ENCODE measurements at regions not wholly inside any gene's neighbourhood (a gene's known extent, or its start where the extent isn't known, plus 50 kb on each side); places are given as distances from the start of the nearest gene placed in this dataset.
"Not testable (repeated sequence)": the region's sequence is repeated elsewhere in the genome, so short reads cannot be mapped to it uniquely, and the experiment has no call there.

GRCh38 chr6:14874975-14875480, 370.8 kb upstream of the JARID2 start:
- no peak for DNase-seq (ENCODE audit: low read depth)

- no peak for DNase-seq (ENCODE audit: low read depth)
Measured at GRCh38 chr6:14875481-14876063, 370.3 kb upstream of the JARID2 start.

DNA sequence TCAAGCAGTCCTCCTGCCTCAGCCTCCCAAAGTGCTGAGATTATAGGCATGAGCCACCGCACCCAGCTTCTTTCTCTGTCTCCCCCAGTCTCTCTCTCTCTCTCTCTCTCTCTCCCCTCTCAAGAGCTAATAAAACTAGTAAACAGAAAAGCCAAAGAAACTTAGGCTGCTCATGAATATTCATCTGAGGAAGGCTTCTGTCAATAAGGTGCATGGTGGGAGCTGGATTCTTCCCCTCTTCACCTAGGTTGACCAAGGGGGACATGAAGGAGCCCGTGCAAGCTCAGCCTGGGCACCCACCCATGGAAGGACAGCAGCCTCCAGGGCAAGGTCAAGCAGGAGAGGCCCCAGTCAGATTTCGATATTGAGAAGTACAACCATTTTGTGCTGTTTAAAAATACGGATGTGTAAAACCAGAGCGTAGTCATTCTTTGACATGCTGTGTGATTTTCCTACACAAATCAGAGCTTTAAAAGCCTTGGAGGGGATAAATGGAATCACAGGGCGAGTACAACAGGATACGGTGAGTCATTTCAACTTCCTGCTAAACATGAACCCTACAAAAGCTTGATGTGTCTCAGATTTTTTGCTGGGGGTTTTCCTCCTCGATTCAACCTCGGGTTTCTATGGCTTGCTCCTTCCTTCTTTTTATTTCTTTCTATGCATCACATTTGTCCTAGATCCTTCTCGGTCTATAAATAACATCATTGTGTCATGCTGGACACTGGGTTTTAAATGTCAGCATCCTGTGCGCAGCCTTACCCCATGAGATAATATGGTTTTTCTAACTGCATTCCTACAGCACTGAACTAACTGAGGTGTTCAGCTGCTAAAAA, 368.9 kb upstream of the JARID2 start:
- DNase-seq (ENCODE audit: low read depth), result peak; percentile 84

DNA sequence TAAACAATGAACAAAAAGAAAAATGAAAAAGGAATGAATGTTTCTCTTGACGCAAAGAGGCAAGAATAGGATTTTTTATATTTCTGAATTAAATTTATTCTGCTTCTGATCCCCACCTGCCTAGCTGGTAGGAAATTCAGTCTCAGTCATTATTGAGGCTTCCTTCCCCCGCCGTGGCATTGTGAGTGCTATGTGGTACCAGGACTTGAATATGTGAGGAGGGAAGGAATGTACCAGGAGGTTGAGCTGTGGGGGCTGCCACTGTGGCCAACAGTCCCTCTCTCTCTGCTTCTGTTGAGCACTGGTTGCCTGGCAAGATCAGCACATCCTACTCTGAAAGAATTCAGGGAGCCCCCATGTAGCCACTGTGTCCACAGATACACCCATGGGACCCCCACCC, 368.1 kb upstream of the JARID2 start:
- no peak for DNase-seq (ENCODE audit: low read depth)

DNA sequence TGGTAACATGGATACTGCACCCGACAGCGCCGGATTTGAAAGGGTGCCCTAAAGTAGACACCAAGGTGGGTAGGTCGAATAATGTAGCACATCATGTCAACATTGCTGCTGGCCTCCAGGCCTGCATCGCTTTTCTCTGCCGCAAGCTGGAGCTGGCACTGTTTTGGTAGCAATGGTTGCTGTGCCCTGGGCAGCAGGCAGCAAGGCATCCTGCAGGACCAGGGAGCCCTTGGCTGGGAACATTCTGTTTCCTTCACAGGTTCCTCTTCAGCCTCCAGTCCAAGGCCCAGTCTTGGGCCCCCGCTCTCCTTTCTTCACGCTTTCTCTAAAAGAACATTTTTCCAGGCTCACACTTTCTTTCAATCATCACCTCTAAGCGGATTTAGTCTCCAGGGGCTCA, 365.8 kb upstream of the JARID2 start:
- no peak for DNase-seq (ENCODE audit: low read depth)

GRCh38 chr6:14880677-14881076, 365.2 kb upstream of the JARID2 start:
- DNase-seq (ENCODE audit: low read depth), result no peak

DNA sequence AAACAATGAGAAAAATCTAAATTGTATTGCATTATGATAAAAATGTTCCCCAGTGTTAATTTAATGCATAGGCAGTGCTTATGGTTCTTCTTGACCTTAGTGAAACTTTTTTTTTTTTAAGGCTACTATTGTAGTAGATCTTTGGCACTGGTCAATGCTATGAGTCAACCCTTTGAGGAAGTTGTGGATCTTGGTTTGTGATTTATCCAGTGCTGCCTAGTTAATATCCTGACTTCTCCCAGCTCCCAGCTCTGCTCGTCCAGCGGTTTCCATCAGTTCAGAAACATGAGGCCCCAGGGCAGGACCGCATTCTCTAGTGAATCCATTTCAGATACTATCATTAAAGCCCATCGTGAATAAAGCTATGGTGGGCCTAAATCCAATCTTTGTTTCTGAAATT, 364.5 kb upstream of the JARID2 start:
- DNase-seq (ENCODE audit: low read depth), result peak; percentile 65

DNA sequence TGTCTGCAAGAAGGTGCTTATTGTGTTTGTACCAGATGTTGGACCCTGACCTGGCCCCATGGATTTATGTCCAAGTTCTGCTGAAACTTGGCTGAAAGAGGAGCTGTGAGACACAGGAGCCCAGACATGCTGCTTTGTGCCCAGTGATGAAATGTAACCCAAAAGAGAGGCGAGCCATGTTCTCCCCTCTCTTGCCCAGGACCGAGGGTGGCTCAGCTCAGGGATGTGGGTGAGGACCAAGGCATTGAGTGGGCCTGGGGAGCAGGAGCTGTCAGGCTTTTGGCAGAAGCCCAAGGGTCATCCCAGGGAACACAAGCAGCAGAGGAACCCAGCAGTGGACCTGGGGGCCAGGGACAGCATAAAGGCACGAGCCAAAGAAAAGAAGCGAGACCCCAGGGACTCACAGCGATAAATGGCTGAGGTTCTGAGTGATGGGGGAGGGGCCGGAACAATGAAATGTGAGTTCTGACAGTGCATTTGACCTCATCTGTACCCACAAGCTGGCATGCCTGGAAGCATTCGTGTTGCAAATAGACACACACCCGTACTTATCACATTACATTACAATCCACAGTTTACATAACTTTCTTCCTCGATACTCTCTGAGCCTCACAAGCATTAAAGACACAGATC, 363.4 kb upstream of the JARID2 start:
- no peak for DNase-seq (ENCODE audit: low read depth)

DNA sequence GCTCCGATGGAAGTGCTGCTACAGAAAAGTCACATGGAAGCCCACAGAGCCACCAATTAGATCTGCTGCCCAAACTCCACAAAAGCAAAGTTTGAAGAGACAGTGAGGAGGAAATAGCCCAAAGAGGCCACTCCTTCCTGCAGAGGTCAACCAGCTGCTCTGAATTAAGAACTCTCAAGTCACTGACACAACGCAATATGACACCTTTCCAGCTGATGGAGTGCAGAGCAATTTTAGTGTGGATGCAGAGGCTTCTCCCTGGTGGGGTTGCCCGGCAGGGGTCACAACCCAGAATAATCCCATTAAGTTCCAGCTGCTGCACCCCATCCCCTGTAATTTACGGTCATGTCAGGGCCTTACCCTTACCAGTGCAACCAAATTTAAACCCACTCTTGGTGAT, 361.9 kb upstream of the JARID2 start:
- no peak for DNase-seq (ENCODE audit: low read depth)

DNA sequence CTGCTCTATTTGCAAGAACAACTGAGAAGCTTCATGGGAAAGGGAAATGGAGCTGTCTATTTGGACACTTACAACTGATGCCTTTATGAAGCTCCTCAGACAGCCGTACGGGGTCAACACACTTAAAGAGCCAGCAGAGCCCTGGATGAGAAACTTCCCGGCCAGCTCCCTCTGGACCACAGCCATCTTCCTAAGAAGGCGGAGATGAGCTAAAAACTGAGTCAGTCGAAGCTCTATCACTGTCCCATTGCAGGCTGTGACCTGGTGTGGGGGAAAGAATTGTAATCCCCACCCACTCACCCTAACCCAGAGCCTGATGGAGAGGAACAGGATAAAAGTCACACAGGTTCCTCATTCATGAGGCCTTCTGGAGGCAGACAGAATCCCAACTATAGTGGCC, 360.4 kb upstream of the JARID2 start:
- DNase-seq (ENCODE audit: low read depth), result no peak

GRCh38 chr6:14887181-14887580, 358.7 kb upstream of the JARID2 start:
- DNase-seq (ENCODE audit: low read depth), result no peak

DNA sequence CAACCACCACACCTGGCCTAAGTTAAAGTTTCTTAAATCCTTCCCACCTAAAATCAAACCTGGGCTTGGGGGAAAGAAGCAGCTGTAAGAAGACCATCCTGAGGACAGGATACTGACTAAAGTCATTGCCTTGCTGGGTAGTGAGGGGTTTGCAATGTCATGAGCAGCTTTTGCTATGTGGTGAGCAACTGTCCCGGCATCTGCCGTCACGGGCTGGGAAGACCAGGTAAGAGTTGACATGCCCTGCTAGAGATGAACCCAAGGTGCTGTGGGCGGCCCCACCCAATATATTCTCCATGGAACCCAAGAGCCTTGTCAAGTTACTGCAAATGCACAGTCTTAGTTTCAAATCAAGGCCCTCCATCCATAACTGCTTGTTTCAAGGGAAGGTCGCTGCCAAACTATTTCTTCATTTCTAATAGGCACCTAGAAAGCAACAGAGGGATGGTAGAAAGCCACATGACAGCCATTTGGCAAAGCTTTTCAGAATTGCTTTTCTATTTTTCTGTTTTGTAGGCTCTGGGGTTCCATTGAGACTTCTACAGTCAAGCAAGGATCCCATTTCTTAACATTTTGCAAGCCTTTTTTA, 357.8 kb upstream of the JARID2 start:
- DNase-seq (ENCODE audit: low read depth), result no peak

DNA sequence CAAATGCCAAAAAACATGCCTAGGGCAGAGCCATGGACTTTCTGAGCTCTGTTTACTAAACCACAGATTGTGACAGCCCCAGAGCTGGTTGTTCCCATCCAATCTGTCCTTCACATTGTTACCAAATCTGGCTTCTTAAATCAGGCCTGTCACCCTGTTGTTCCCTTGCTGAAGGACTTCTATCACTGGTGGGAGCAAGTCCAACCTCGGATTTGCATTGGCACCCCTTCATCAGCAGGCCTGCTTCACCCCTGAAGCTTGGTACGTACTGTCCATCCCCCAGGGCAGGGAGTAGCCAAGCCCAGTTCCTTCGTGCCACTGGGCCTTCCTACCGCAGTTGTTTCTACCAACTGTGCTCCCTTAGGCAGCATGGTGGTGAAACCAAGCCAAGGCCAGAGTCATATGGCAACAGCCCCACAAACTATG, 357.3 kb upstream of the JARID2 start:
- no peak for DNase-seq (ENCODE audit: low read depth)

- DNase-seq (ENCODE audit: low read depth), result no peak
Measured at GRCh38 chr6:14889188-14889587, 356.7 kb upstream of the JARID2 start.

- no peak for DNase-seq (ENCODE audit: low read depth)
Measured at GRCh38 chr6:14889611-14890593, 356.0 kb upstream of the JARID2 start.

DNA sequence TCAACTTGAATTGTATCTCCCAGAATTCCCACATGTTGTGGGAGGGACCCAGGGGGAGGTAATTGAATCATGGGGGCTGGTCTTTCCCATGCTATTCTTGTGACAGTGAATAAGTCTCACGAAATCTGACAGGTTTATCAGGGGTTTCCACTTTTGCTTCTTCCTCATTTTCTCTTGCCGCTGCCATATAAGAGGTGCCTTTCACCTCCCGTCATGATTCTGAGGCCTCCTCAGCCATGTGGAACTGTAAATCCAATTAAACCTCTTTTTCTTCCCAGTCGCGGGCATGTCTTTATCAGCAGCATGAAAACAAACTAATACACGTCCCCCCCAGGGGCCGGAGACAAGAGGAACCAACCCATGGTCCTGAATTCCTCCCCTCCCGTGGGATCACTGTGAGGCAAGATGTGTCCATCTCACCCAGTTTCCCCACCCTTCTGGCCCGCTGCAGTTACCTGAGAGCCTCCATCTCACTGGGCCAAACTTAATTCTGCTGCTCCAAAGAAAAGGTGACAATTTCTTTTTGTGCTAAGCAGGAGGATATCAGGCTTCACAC, 354.0 kb upstream of the JARID2 start:
- not testable (repeated sequence) for DNase-seq (ENCODE audit: low read depth)

DNA sequence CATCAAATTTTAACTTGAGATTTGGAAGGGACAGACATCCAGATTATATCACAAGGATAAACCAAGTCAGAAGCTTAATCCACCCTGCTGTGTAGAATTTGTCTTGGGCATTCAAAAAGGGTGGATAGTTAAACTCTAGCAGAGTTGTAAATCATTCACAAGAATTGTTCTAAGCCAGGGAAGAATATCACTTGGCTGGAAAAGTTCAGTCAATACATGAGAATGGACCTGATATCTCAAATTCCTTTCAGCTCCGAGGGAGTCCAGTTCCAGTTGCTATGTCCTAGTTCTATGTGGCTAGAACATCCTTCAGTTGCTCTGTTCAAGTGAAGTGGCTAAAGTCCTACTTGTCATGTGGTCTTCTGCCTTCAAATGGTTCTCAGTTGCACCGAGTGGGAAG, 351.8 kb upstream of the JARID2 start:
- no peak for DNase-seq (ENCODE audit: low read depth)

DNA sequence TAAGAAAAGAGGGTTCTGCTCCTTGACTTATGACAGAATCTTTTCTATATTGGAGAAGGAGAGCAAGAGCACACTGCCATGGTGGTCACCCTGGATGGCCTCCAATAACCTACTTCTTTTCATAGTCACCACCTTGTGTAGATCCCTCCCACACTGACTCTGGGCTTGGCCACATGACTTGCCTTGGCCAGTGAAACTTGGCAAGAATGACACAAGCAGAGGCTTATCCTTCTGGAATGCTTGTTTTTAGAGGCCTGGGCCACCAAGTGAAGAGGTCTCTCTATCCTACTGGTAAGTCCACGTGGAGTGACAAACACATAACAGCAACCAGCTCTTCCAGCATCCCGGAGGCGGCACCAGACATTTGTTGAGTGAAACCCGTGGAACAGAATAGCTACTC, 349.4 kb upstream of the JARID2 start:
- no peak for DNase-seq (ENCODE audit: low read depth)

DNA sequence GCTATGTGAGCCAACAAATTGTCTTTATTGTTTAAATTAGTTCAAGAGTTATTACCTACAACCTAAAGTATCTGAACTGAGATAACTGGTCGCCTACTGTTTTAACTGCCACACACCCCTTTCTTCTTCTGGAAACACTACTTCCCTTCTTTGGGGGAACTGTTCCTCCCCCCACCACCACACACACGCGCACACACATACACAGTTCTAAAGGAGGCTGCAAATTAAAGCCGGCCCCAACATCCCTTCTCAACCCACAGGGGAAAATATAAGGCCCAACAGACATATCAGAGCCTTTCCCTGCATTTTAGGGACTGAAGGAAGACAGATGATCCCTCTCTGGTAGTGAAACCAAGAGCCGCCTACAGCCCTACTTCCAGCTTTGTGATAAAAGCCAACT, 348.0 kb upstream of the JARID2 start:
- DNase-seq (ENCODE audit: low read depth), result no peak

- DNase-seq (ENCODE audit: low read depth), result not testable (repeated sequence)
Measured at GRCh38 chr6:14899441-14899840, 346.4 kb upstream of the JARID2 start.

- no peak for DNase-seq (ENCODE audit: low read depth)
Measured at GRCh38 chr6:14900919-14901318, 344.9 kb upstream of the JARID2 start.

Measured in Daoy (cell line).